OCI-LY3 (cell line): ENCODE measurements at regions not wholly inside any gene's neighbourhood (a gene's known extent, or its start where the extent isn't known, plus 50 kb on each side); places are given as distances from the start of the nearest gene placed in this dataset.

ENCODE experiments used
- H2AFZ ChIP-seq: fragments of 200-600, 300-600 bp; shearing (Covaris generic); 2 replicates; pipeline ENCODE4 v1.6.0; 2014; ENCODE audit warnings: antibody characterized with exemption, low read depth, low read length
- H3K27ac ChIP-seq: fragments of 200-600, 300-600 bp; sonication (generic); 2 replicates; pipeline ENCODE4 v1.5.1; 2014; ENCODE audit warnings: mild to moderate bottlenecking, low read length, moderate library complexity, mixed read lengths
- H3K27me3 ChIP-seq: fragments of 200-600, 300-600 bp; sonication (generic); 2 replicates; pipeline ENCODE4 v1.6.1; 2014; ENCODE audit warnings: low read depth, low read length, mixed read lengths
- H3K36me3 ChIP-seq: fragments of 200-600, 300-600 bp; sonication (generic); replicated peaks from 2 replicates; pipeline ENCODE3; 2014; ENCODE audit warnings: low read depth, low read length, mixed read lengths
- H3K4me1 ChIP-seq: fragments of 300-600, 200-600 bp; sonication (generic); 2 replicates; pipeline ENCODE4 v1.6.1; 2014; ENCODE audit warnings: low read length, mixed read lengths
- H3K4me2 ChIP-seq: fragments of 200-600, 300-600 bp; sonication (generic); 2 replicates; pipeline ENCODE4 v1.6.1; 2014; ENCODE audit warnings: low read length, mixed read lengths
- H3K4me3 ChIP-seq: fragments of 300-600, 200-600 bp; sonication (generic); 2 replicates; pipeline ENCODE4 v1.5.1; 2014; ENCODE audit warnings: antibody characterized with exemption, mild to moderate bottlenecking, low read length, moderate library complexity
- H3K79me2 ChIP-seq: fragments of 300-600, 200-600 bp; shearing (Covaris generic); 2 replicates; pipeline ENCODE4 v1.6.1; 2014; ENCODE audit warnings: mild to moderate bottlenecking, low read length, mixed read lengths
- H3K9ac ChIP-seq: fragments of 300-600, 200-600 bp; shearing (Covaris generic); 2 replicates; pipeline ENCODE4 v1.6.0; 2014; ENCODE audit warnings: mild to moderate bottlenecking, low read length, moderate library complexity
- H3K9me3 ChIP-seq: fragments of 200-600, 300-600 bp; shearing (Covaris generic); 2 replicates; pipeline ENCODE4 v1.6.1; 2014; ENCODE audit warnings: low read length, mixed read lengths; ENCODE audit not compliant: insufficient read depth
- H4K20me1 ChIP-seq: fragments of 200-600, 300-600 bp; sonication (generic); 2 replicates; pipeline ENCODE4 v1.6.1; 2016; ENCODE audit warnings: low read length, mixed read lengths; ENCODE audit not compliant: insufficient read depth
- CTCF ChIP-seq: fragments of 200-600, 300-600 bp; sonication (generic); IDR thresholded peaks from 2 replicates; pipeline ENCODE4 v1.5.1; 2014; ENCODE audit warnings: antibody characterized with exemption, low read length, low read depth
- EZH2phosphoT487 ChIP-seq: fragments of 200-600 bp; shearing (Covaris generic); IDR thresholded peaks from 2 replicates; pipeline ENCODE4 v1.6.1; 2018; ENCODE audit warnings: antibody characterized with exemption, mixed run types, low read depth

- Histone ChIP-seq H3K36me3 (peaks cover 3% of the 10 kb centered on the region), H3K27me3 (no peaks in the 10 kb centered on the region), H4K20me1 (no peaks in the 10 kb centered on the region), H2AFZ (no peak overlapping the region), H3K79me2 (no peaks in the 10 kb centered on the region), H3K27ac (no peak overlapping the region), H3K4me3 (no peak overlapping the region), H3K9me3 (no peaks in the 10 kb centered on the region), H3K4me2 (no peak overlapping the region), H3K4me1 (peaks cover 16% of the 10 kb centered on the region), H3K9ac (no peak overlapping the region)
- no peak for TF ChIP-seq CTCF
- no peak for TF ChIP-seq EZH2phosphoT487
Measured at GRCh38 chr5:22968386-22968785, 115.2 kb upstream of the CDH12 start.

GRCh38 chr5:22965960-22966359 is 112.8 kb upstream of the CDH12 start:
- no peak overlapping the region for H3K4me3 ChIP-seq
- no peak overlapping the region for H2AFZ ChIP-seq
- no peaks in the 10 kb centered on the region for H3K27me3 ChIP-seq
- peak overlapping the region; percentile 45 for H3K27ac ChIP-seq
- H3K4me2 ChIP-seq, result peak overlapping the region; percentile 43
- TF ChIP-seq EZH2phosphoT487 (no peak), CTCF (no peak)
- no peaks in the 10 kb centered on the region for H3K9me3 ChIP-seq
- no peaks in the 10 kb centered on the region for H4K20me1 ChIP-seq
- H3K4me1 ChIP-seq, result peaks cover 16% of the 10 kb centered on the region
- no peak overlapping the region for H3K9ac ChIP-seq
- H3K79me2 ChIP-seq, result no peaks in the 10 kb centered on the region
- peaks cover 3% of the 10 kb centered on the region for H3K36me3 ChIP-seq

- H3K4me2 ChIP-seq, result no peak overlapping the region
- TF ChIP-seq CTCF (no peak), EZH2phosphoT487 (no peak)
- no peak overlapping the region for H3K9ac ChIP-seq
- no peaks in the 10 kb centered on the region for H3K27me3 ChIP-seq
- no peak overlapping the region for H3K27ac ChIP-seq
- H3K36me3 ChIP-seq, result peaks cover 3% of the 10 kb centered on the region
- no peak overlapping the region for H3K4me3 ChIP-seq
- peaks cover 16% of the 10 kb centered on the region for H3K4me1 ChIP-seq
- no peaks in the 10 kb centered on the region for H3K9me3 ChIP-seq
- H3K79me2 ChIP-seq, result no peaks in the 10 kb centered on the region
- H4K20me1 ChIP-seq, result no peaks in the 10 kb centered on the region
- H2AFZ ChIP-seq, result no peak overlapping the region
Measured at GRCh38 chr5:22964632-22965031, 111.5 kb upstream of the CDH12 start.

GRCh38 chr5:22958462-22959262 is 105.5 kb upstream of the CDH12 start:
- Histone ChIP-seq H3K27me3 (no peaks in the 10 kb centered on the region), H3K79me2 (no peaks in the 10 kb centered on the region), H4K20me1 (no peaks in the 10 kb centered on the region), H3K4me3 (no peak overlapping the region), H3K9me3 (no peaks in the 10 kb centered on the region), H2AFZ (no peak overlapping the region), H3K27ac (no peak overlapping the region), H3K4me1 (no peaks in the 10 kb centered on the region), H3K36me3 (no peaks in the 10 kb centered on the region), H3K9ac (no peak overlapping the region), H3K4me2 (no peak overlapping the region)
- TF ChIP-seq CTCF, result no peak
- no peak for TF ChIP-seq EZH2phosphoT487
